Inferior parietal cortex (tissue), 1 donor: ENCODE measurements at regions not wholly inside any gene's neighbourhood (a gene's known extent, or its start where the extent isn't known, plus 50 kb on each side); places are given as distances from the start of the nearest gene placed in this dataset.
A peak's percentile ranks its signal among the peaks of the same experiment; 100 is the strongest.
"Not testable (repeated sequence)": the region's sequence is repeated elsewhere in the genome, so short reads cannot be mapped to it uniquely, and the experiment has no call there.

Source experiments
- DNase-seq: peaks from one replicate; pipeline ENCODE4 v3.0.0-alpha.2; 2016; ENCODE audit errors: extremely low spot score

GRCh38 chr18:34352385-34353163 is 127.9 kb upstream of the NOL4 start:
- DNase-seq = peak; percentile 51

GRCh38 chr18:34354351-34354750 is 129.6 kb upstream of the NOL4 start:
- no peak for DNase-seq

- no peak for DNase-seq
Measured at GRCh38 chr18:34357944-34358580, 133.3 kb upstream of the NOL4 start.

GRCh38 chr18:34358923-34359322 is 134.2 kb upstream of the NOL4 start:
- no peak for DNase-seq

- DNase-seq = no peak
Measured at GRCh38 chr18:34364699-34365098, 140.0 kb upstream of the NOL4 start.

- no peak for DNase-seq
Measured at GRCh38 chr18:34370704-34371395, 146.1 kb upstream of the NOL4 start.

- DNase-seq = no peak
Measured at GRCh38 chr18:34380326-34380725, 155.6 kb upstream of the NOL4 start.

GRCh38 chr18:34385311-34385710 is 160.6 kb upstream of the NOL4 start:
- no peak for DNase-seq

- no peak for DNase-seq
Measured at GRCh38 chr18:34386803-34387202, 162.1 kb upstream of the NOL4 start.

- DNase-seq = no peak
Measured at GRCh38 chr18:34397286-34397896, 172.7 kb upstream of the NOL4 start.

GRCh38 chr18:34399892-34400291 is 175.2 kb upstream of the NOL4 start:
- DNase-seq = no peak

- no peak for DNase-seq
Measured at GRCh38 chr18:34400834-34401233, 176.1 kb upstream of the NOL4 start.

GRCh38 chr18:34401775-34402174 is 177.1 kb upstream of the NOL4 start:
- no peak for DNase-seq

- DNase-seq = not testable (repeated sequence)
Measured at GRCh38 chr18:34407471-34407870, 182.8 kb upstream of the NOL4 start.

GRCh38 chr18:34411952-34412351 is 187.2 kb upstream of the NOL4 start:
- no peak for DNase-seq

GRCh38 chr18:34431042-34431441 is 206.3 kb upstream of the NOL4 start:
- DNase-seq = no peak

- DNase-seq = no peak
Measured at GRCh38 chr18:34444622-34445021, 219.9 kb upstream of the NOL4 start.

GRCh38 chr18:34448662-34449061 is 223.9 kb upstream of the NOL4 start:
- no peak for DNase-seq

GRCh38 chr18:34457761-34458160 is 233.0 kb upstream of the NOL4 start:
- no peak for DNase-seq

- DNase-seq = no peak
Measured at GRCh38 chr18:34458410-34458977, 233.8 kb upstream of the NOL4 start.

GRCh38 chr18:34461266-34461665 is 236.6 kb upstream of the NOL4 start:
- DNase-seq = no peak

- DNase-seq = no peak
Measured at GRCh38 chr18:34467058-34467457, 242.3 kb upstream of the NOL4 start.
